Gastroesophageal sphincter (tissue), 3 donors: ENCODE measurements at regions not wholly inside any gene's neighbourhood (a gene's known extent, or its start where the extent isn't known, plus 50 kb on each side); places are given as distances from the start of the nearest gene placed in this dataset.

Source experiments
- EP300 ChIP-seq: sonication (generic); formaldehyde crosslinking; IDR thresholded peaks from one replicate; pipeline ENCODE4 v1.6.1; 2017; ENCODE audit warnings: antibody characterized with exemption, mild to moderate bottlenecking
- POLR2A ChIP-seq, 2 donors: fragments of 450-650 bp; IDR thresholded peaks; one replicate each; pipeline ENCODE4 v1.6.1; 2017; ENCODE audit warnings: antibody characterized with exemption in 2 of 2, mild to moderate bottlenecking in 2 of 2, moderate library complexity in 1 of 2
- TF ChIP-seq, protein P1 (sequence below), 4 experiments: fragments of 200-600 bp in 2 of 4; fragments of 450-650 bp in 2 of 4; sonication (generic) in 1 of 4; IDR thresholded peaks; one replicate each; pipeline ENCODE4 v1.5.1; 2017 to 2019; ENCODE audit warnings: antibody characterized with exemption in 4 of 4, mild to moderate bottlenecking in 2 of 4, moderate library complexity in 2 of 4

DNA sequence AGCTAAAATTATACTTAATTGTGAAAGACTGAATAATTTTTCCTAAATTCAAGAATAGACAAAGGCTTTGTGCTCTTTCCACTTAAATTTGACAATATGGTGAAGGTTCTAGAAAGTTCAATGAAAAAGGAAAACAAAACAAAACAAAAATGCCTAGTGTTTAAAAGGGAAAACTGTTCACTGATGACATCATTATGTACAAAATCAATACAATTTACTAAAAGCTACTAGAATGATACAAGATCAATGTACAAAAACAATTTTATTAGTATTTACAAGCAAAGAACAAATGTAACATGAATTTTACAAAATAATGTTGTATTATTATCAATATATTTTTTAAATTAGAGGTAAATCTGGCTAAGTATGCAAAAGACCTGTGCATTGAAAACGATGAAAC is 499.1 kb upstream of the FSIP2 start:
- no peak for TF ChIP-seq POLR2A (IDR thresholded peaks at IDR 0.05)
- TF ChIP-seq, protein P1, sequence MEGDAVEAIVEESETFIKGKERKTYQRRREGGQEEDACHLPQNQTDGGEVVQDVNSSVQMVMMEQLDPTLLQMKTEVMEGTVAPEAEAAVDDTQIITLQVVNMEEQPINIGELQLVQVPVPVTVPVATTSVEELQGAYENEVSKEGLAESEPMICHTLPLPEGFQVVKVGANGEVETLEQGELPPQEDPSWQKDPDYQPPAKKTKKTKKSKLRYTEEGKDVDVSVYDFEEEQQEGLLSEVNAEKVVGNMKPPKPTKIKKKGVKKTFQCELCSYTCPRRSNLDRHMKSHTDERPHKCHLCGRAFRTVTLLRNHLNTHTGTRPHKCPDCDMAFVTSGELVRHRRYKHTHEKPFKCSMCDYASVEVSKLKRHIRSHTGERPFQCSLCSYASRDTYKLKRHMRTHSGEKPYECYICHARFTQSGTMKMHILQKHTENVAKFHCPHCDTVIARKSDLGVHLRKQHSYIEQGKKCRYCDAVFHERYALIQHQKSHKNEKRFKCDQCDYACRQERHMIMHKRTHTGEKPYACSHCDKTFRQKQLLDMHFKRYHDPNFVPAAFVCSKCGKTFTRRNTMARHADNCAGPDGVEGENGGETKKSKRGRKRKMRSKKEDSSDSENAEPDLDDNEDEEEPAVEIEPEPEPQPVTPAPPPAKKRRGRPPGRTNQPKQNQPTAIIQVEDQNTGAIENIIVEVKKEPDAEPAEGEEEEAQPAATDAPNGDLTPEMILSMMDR (IDR thresholded peaks at IDR 0.05) = no peak
- no peak for TF ChIP-seq EP300
